Neuronal stem cell (in vitro differentiated cells): ENCODE measurements at regions not wholly inside any gene's neighbourhood (a gene's known extent, or its start where the extent isn't known, plus 50 kb on each side); places are given as distances from the start of the nearest gene placed in this dataset.

Source experiments
- DNase-seq: peaks from one replicate; pipeline ENCODE4 v3.0.0-alpha.2; 2013; ENCODE audit warnings: low spot score
- H2AFZ ChIP-seq: one replicate; pipeline ENCODE4 v1.6.1; 2013; ENCODE audit warnings: mild to moderate bottlenecking, low read length, inconsistent platforms
- H2AK5ac ChIP-seq: 2 replicates; pipeline ENCODE4 v1.6.1; 2013; ENCODE audit warnings: low read depth, mild to moderate bottlenecking, inconsistent platforms, low read length, moderate library complexity, mixed read lengths
- H2BK120ac ChIP-seq: 2 replicates; pipeline ENCODE4 v1.6.1; 2013; ENCODE audit warnings: low read depth, mild to moderate bottlenecking, inconsistent platforms, low read length, moderate library complexity, mixed read lengths
- H2BK12ac ChIP-seq: one replicate; pipeline ENCODE4 v1.6.1; 2013; ENCODE audit warnings: low read length, inconsistent platforms
- H2BK15ac ChIP-seq: 2 replicates; pipeline ENCODE4 v1.6.1; 2013; ENCODE audit warnings: mild to moderate bottlenecking, low read length, inconsistent platforms, mixed read lengths
- H2BK5ac ChIP-seq: one replicate; pipeline ENCODE4 v1.6.1; 2013; ENCODE audit warnings: inconsistent platforms, mild to moderate bottlenecking, low read length, moderate library complexity
- H3K14ac ChIP-seq: one replicate; pipeline ENCODE4 v1.6.1; 2013; ENCODE audit warnings: low read length, inconsistent platforms
- H3K18ac ChIP-seq: 2 replicates; pipeline ENCODE4 v1.6.1; 2013; ENCODE audit warnings: low read length, inconsistent platforms
- H3K23ac ChIP-seq: 2 replicates; pipeline ENCODE4 v1.6.1; 2013; ENCODE audit warnings: low read depth, mild to moderate bottlenecking, mixed read lengths, low read length, inconsistent platforms; ENCODE audit not compliant: poor library complexity
- H3K27ac ChIP-seq: replicated peaks from 3 replicates; pipeline ENCODE4 v1.5.1; 2013; ENCODE audit warnings: low read length, inconsistent platforms
- H3K27me3 ChIP-seq, 3 experiments: 2 replicates each; pipeline ENCODE4 v1.6.1; 2013; ENCODE audit warnings: low read length in 3 of 3, mild to moderate bottlenecking in 2 of 3, inconsistent platforms in 1 of 3, low read depth in 1 of 3, mixed read lengths in 1 of 3, moderate library complexity in 1 of 3; ENCODE audit not compliant: control insufficient read depth in 3 of 3, insufficient read depth in 3 of 3
- H3K36me3 ChIP-seq, 2 donors: replicated peaks in 1 of 2; 2 replicates each; pipeline ENCODE4 v1.6.1; 2013; ENCODE audit warnings: low read length in 2 of 2; ENCODE audit not compliant: control insufficient read depth in 2 of 2, insufficient read depth in 2 of 2
- H3K4ac ChIP-seq: 2 replicates; pipeline ENCODE4 v1.6.1; 2013; ENCODE audit warnings: inconsistent platforms, mild to moderate bottlenecking, low read length, moderate library complexity
- H3K4me1 ChIP-seq, 2 donors: 1 replicate in 1 of 2; 2 replicates in 1 of 2; pipeline ENCODE4 v1.6.1; 2013; ENCODE audit warnings: low read length in 2 of 2, low read depth in 1 of 2; ENCODE audit not compliant: control insufficient read depth in 2 of 2, insufficient read depth in 1 of 2
- H3K4me2 ChIP-seq: one replicate; pipeline ENCODE4 v1.6.1; 2013; ENCODE audit warnings: mild to moderate bottlenecking, low read length, inconsistent platforms; ENCODE audit not compliant: insufficient read depth, poor library complexity, severe bottlenecking
- H3K4me3 ChIP-seq, 2 donors: 2 replicates each; pipeline ENCODE4 v1.5.1; 2013; ENCODE audit warnings: low read length in 2 of 2, mild to moderate bottlenecking in 2 of 2, inconsistent platforms in 1 of 2, moderate library complexity in 1 of 2
- H3K79me1 ChIP-seq: one replicate; pipeline ENCODE4 v1.6.1; 2013; ENCODE audit warnings: low read depth, mild to moderate bottlenecking, inconsistent platforms, low read length, moderate library complexity
- H3K9ac ChIP-seq: one replicate; pipeline ENCODE4 v1.6.1; 2013; ENCODE audit warnings: mild to moderate bottlenecking, low read depth, low read length, inconsistent platforms; ENCODE audit not compliant: poor library complexity
- H3K9me3 ChIP-seq, 2 donors: replicated peaks in 1 of 2; 2 replicates each; pipeline versions ENCODE3 to v1.6.1; 2013; ENCODE audit warnings: low read length in 2 of 2, mild to moderate bottlenecking in 2 of 2, inconsistent platforms in 1 of 2, low read depth in 1 of 2, mixed read lengths in 1 of 2, moderate library complexity in 1 of 2; ENCODE audit not compliant: control insufficient read depth in 2 of 2, insufficient read depth in 1 of 2
- H4K8ac ChIP-seq: one replicate; pipeline ENCODE4 v1.6.1; 2013; ENCODE audit warnings: low read depth, mild to moderate bottlenecking, inconsistent platforms, low read length, moderate library complexity
- H4K91ac ChIP-seq: one replicate; pipeline ENCODE4 v1.6.1; 2013; ENCODE audit warnings: low read length, low read depth, mild to moderate bottlenecking, inconsistent platforms; ENCODE audit not compliant: poor library complexity
- WGBS, 2 donors: extraction: QIAGEN DNeasy Blood & Tissue Kit; methylation state at CpG; one replicate each; pipeline ENCODE4 v1.1.7; 2013; ENCODE audit warnings: missing lambda C conversion rate in 2 of 2, mixed read lengths in 1 of 2; ENCODE audit not compliant: insufficient read length in 2 of 2, insufficient replicate concordance in 1 of 2; ENCODE audit errors: extremely low coverage in 2 of 2; 5-methylcytosine and 5-hydroxymethylcytosine counted together

- H3K79me1 ChIP-seq = no peaks in the 10 kb centered on the region
- no peak overlapping the region for H2BK120ac ChIP-seq
- no peak overlapping the region for H3K4me3 ChIP-seq
- H3K36me3 ChIP-seq = no peaks in the 10 kb centered on the region
- no peak overlapping the region for H2BK5ac ChIP-seq
- no peak overlapping the region for H3K18ac ChIP-seq
- DNase-seq = no peak
- no peak overlapping the region for H4K8ac ChIP-seq
- H3K4ac ChIP-seq = no peak overlapping the region
- H3K27me3 ChIP-seq = no peaks in the 10 kb centered on the region
- H4K91ac ChIP-seq = no peak overlapping the region
- H3K4me1 ChIP-seq = no peaks in the 10 kb centered on the region
- no peak overlapping the region for H2AFZ ChIP-seq
- no peak overlapping the region for H3K27ac ChIP-seq
- no peak overlapping the region for H3K4me2 ChIP-seq
- no peak overlapping the region for H2BK15ac ChIP-seq
- H2BK12ac ChIP-seq = no peak overlapping the region
- no peak overlapping the region for H2AK5ac ChIP-seq
- no peak overlapping the region for H3K23ac ChIP-seq
- H3K9ac ChIP-seq = no peak overlapping the region
- WGBS, 2 donors = no CpG with 5 or more reads among the region's 3 CpGs
- no peak overlapping the region for H3K14ac ChIP-seq
- H3K9me3 ChIP-seq = no peaks in the 10 kb centered on the region
Observed at GRCh38 chr5:165196961-165197360, 1691.5 kb downstream of the MAT2B start.

- Histone ChIP-seq H3K79me1 (no peaks in the 10 kb centered on the region), H2BK12ac (no peak overlapping the region), H4K8ac (no peak overlapping the region), H3K9ac (no peak overlapping the region), H3K4me2 (no peak overlapping the region), H2AFZ (no peak overlapping the region), H3K36me3 (no peaks in the 10 kb centered on the region), H3K4me1 (peaks cover 1 to 2% of the 10 kb centered on the region in 2 donors), H3K9me3 (no peaks in the 10 kb centered on the region), H3K18ac (no peak overlapping the region), H3K27me3 (no peaks in the 10 kb centered on the region), H3K23ac (no peak overlapping the region), H2BK120ac (no peak overlapping the region), H3K4ac (no peak overlapping the region), H3K27ac (no peak overlapping the region), H2BK5ac (no peak overlapping the region), H2AK5ac (no peak overlapping the region), H4K91ac (no peak overlapping the region), H3K4me3 (no peak overlapping the region), H2BK15ac (no peak overlapping the region), H3K14ac (no peak overlapping the region)
- no CpG with 5 or more reads among the region's 3 CpGs for WGBS, 2 donors
- no peak for DNase-seq
Observed at GRCh38 chr5:165201369-165201768, 1696.0 kb downstream of the MAT2B start.

- Histone ChIP-seq H4K91ac (no peak overlapping the region), H2BK12ac (no peak overlapping the region), H3K9ac (no peak overlapping the region), H3K27me3 (no peaks in the 10 kb centered on the region), H4K8ac (no peak overlapping the region), H2BK5ac (no peak overlapping the region), H3K4ac (no peak overlapping the region), H3K14ac (no peak overlapping the region), H3K4me1 (peaks cover 6 to 7% of the 10 kb centered on the region in 2 donors), H3K18ac (no peak overlapping the region), H3K27ac (no peak overlapping the region), H3K36me3 (no peaks in the 10 kb centered on the region), H3K4me3 (no peak overlapping the region), H2AK5ac (no peak overlapping the region), H2BK15ac (no peak overlapping the region), H3K23ac (no peak overlapping the region), H2AFZ (no peak overlapping the region), H3K4me2 (no peak overlapping the region), H3K79me1 (no peaks in the 10 kb centered on the region), H3K9me3 (no peaks in the 10 kb centered on the region), H2BK120ac (no peak overlapping the region)
- no peak for DNase-seq
Observed at GRCh38 chr5:165201771-165202518, 1696.5 kb downstream of the MAT2B start.

- no peak overlapping the region for H2AK5ac ChIP-seq
- DNase-seq = no peak
- WGBS, 2 donors = no CpG with 5 or more reads among the region's 3 CpGs
- H3K4me2 ChIP-seq = no peak overlapping the region
- no peak overlapping the region for H2BK12ac ChIP-seq
- no peak overlapping the region for H3K23ac ChIP-seq
- H3K9me3 ChIP-seq = no peaks in the 10 kb centered on the region
- H3K4ac ChIP-seq = no peak overlapping the region
- no peak overlapping the region for H3K27ac ChIP-seq
- H3K4me3 ChIP-seq = no peak overlapping the region
- no peak overlapping the region for H2BK15ac ChIP-seq
- no peaks in the 10 kb centered on the region for H3K27me3 ChIP-seq
- no peaks in the 10 kb centered on the region for H3K36me3 ChIP-seq
- no peak overlapping the region for H2AFZ ChIP-seq
- H2BK120ac ChIP-seq = no peak overlapping the region
- H3K9ac ChIP-seq = no peak overlapping the region
- H4K91ac ChIP-seq = no peak overlapping the region
- H4K8ac ChIP-seq = no peak overlapping the region
- peaks cover 6 to 7% of the 10 kb centered on the region in 2 donors for H3K4me1 ChIP-seq
- no peak overlapping the region for H2BK5ac ChIP-seq
- no peak overlapping the region for H3K14ac ChIP-seq
- H3K79me1 ChIP-seq = no peaks in the 10 kb centered on the region
- H3K18ac ChIP-seq = no peak overlapping the region
Observed at GRCh38 chr5:165202519-165202910, 1697.1 kb downstream of the MAT2B start.
